ENCODE measurements at regions not wholly inside any gene's neighbourhood (a gene's known extent, or its start where the extent isn't known, plus 50 kb on each side); places are given as distances from the start of the nearest gene placed in this dataset.

DNA sequence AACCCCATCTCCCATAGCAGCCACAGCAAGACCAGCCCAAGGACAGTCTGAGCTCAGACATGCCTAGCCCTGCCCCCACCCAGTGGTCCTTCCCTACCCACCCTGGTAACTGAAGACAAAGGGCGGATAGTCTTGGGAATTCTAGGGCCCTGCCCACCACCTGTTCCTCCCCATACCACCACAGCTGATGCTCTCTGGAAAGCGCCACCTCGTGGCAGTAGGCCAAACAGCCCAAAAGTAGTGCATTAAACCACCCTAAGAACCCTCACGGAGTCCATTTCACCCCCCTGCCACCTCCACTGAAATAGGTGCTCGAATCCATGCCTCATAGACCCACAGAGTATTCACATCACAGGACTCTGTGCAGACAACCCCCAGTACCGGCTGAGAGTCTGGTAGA lies 1021.4 kb downstream of the CDH8 start:
- H3K27ac Mint-ChIP-seq (ENCODE audit: low read depth, unreplicated experiment) = no peak overlapping the region
- DNase-seq (ENCODE audit: unreplicated experiment) = no peak
- peaks cover 36% of the 10 kb centered on the region for H3K27me3 Mint-ChIP-seq (ENCODE audit: insufficient read depth, unreplicated experiment)
- no peak overlapping the region for H3K4me3 Mint-ChIP-seq (ENCODE audit: unreplicated experiment)
- no peaks in the 10 kb centered on the region for H3K36me3 Mint-ChIP-seq (ENCODE audit: insufficient read depth, unreplicated experiment)
- POLR2A ChIA-PET = no interaction called here
- CTCF ChIA-PET = no interaction called here
- no TSS peak for BruUV-seq (replicated peaks)
- intact Hi-C loops (cut with micrococcal nuclease) = no loop called here
- H3K4me1 Mint-ChIP-seq (ENCODE audit: insufficient read depth, unreplicated experiment) = no peaks in the 10 kb centered on the region
- TF ChIP-seq CTCF (IDR thresholded peaks at IDR 0.05; ENCODE audit: unreplicated experiment) = peak; percentile 17
- no peaks in the 10 kb centered on the region for H3K9me3 Mint-ChIP-seq (ENCODE audit: unreplicated experiment)

DNA sequence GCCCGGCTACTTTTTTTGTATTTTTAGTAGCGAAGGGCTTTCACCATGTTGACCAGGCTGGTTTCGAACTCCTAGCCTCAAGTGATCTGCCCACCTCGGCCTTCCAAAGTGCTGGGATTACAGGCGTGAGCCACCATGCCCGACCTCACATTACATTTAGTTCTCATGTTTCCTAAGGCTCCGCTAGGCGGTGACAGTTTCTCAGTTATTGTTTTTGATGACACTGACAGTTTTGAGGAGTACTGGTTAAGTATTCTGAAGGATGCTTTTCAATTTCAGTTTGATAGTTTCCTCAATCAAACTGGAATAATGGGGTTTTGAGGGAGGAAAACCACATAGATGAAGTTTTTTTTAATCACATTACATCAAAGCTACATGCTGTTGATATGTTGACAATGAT lies 1028.5 kb downstream of the CDH8 start:
- no peak overlapping the region for H3K27ac Mint-ChIP-seq (ENCODE audit: low read depth, unreplicated experiment)
- ChIA-PET CTCF (no interaction called here), POLR2A (interaction anchor here (0.7 kb wide), 1 partner anchor 12 kb away, joined by 4 read pairs; no protein-coding TSS in a partner anchor)
- intact Hi-C loops (cut with micrococcal nuclease) = no loop called here
- BruUV-seq (replicated peaks) = no TSS peak
- DNase-seq (ENCODE audit: unreplicated experiment) = no peak
- peaks cover 85% of the 10 kb centered on the region for H3K27me3 Mint-ChIP-seq (ENCODE audit: insufficient read depth, unreplicated experiment)
- no peak for TF ChIP-seq CTCF (IDR thresholded peaks at IDR 0.05; ENCODE audit: unreplicated experiment)
- no peaks in the 10 kb centered on the region for H3K4me1 Mint-ChIP-seq (ENCODE audit: insufficient read depth, unreplicated experiment)
- no peak overlapping the region for H3K4me3 Mint-ChIP-seq (ENCODE audit: unreplicated experiment)
- no peaks in the 10 kb centered on the region for H3K9me3 Mint-ChIP-seq (ENCODE audit: unreplicated experiment)
- no peaks in the 10 kb centered on the region for H3K36me3 Mint-ChIP-seq (ENCODE audit: insufficient read depth, unreplicated experiment)

DNA sequence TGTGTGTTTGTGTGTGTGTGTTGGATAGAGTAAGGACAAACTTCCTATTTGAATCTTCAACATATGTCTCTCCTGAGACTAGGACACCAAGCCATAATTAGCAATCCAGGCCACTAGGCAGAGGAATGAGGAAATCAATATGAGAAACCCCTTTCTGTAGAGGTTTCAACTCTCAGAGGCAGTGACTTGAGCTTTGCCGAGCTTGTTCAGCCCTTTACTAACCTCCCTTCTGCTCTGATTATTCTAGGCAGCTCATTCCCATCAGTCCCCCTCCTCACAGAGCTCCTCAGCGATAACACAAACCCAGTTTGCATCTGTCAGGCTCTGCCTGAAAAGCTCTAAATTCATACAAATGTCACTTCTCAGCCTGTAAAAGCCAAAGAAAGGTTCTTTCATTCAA lies 1030.3 kb downstream of the CDH8 start:
- no peak overlapping the region for H3K27ac Mint-ChIP-seq (ENCODE audit: low read depth, unreplicated experiment)

GRCh38 chr16:61002479-61003204 lies 1033.6 kb downstream of the CDH8 start:
- H3K36me3 Mint-ChIP-seq (ENCODE audit: insufficient read depth, unreplicated experiment) = no peaks in the 10 kb centered on the region
- TF ChIP-seq CTCF (IDR thresholded peaks at IDR 0.05; ENCODE audit: unreplicated experiment) = no peak
- intact Hi-C loops (cut with micrococcal nuclease) = no loop called here
- peaks cover 88% of the 10 kb centered on the region for H3K27me3 Mint-ChIP-seq (ENCODE audit: insufficient read depth, unreplicated experiment)
- no peak for DNase-seq (ENCODE audit: unreplicated experiment)
- BruUV-seq (replicated peaks) = no TSS peak
- H3K4me3 Mint-ChIP-seq (ENCODE audit: unreplicated experiment) = no peak overlapping the region
- H3K9me3 Mint-ChIP-seq (ENCODE audit: unreplicated experiment) = no peaks in the 10 kb centered on the region
- ChIA-PET POLR2A (no interaction called here), CTCF (no interaction called here)
- H3K27ac Mint-ChIP-seq (ENCODE audit: low read depth, unreplicated experiment) = no peak overlapping the region
- H3K4me1 Mint-ChIP-seq (ENCODE audit: insufficient read depth, unreplicated experiment) = no peaks in the 10 kb centered on the region

More for the DNA sequence above, 1030.3 kb downstream of the CDH8 start:
- BruUV-seq (replicated peaks) = no TSS peak
- Mint-ChIP-seq H3K36me3 (ENCODE audit: insufficient read depth, unreplicated experiment) (no peaks in the 10 kb centered on the region), H3K9me3 (ENCODE audit: unreplicated experiment) (no peaks in the 10 kb centered on the region), H3K4me3 (ENCODE audit: unreplicated experiment) (no peak overlapping the region), H3K27me3 (ENCODE audit: insufficient read depth, unreplicated experiment) (peaks cover 91% of the 10 kb centered on the region), H3K4me1 (ENCODE audit: insufficient read depth, unreplicated experiment) (no peaks in the 10 kb centered on the region)
- DNase-seq (ENCODE audit: unreplicated experiment) = no peak
- no peak for TF ChIP-seq CTCF (IDR thresholded peaks at IDR 0.05; ENCODE audit: unreplicated experiment)
- CTCF ChIA-PET = no interaction called here
- POLR2A ChIA-PET = no interaction called here
- intact Hi-C loops (cut with micrococcal nuclease) = no loop called here
